Heart left ventricle (tissue), 16 donors: ENCODE measurements at regions not wholly inside any gene's neighbourhood (a gene's known extent, or its start where the extent isn't known, plus 50 kb on each side); places are given as distances from the start of the nearest gene placed in this dataset.

ENCODE experiments used
- ATAC-seq, 4 donors: fragments of 200-7000 bp; cut with Tn5 transposase; one replicate each; pipeline ENCODE4 v1.9.1; 2020 to 2022; ENCODE audit warnings: moderate library complexity in 4 of 4, mild to moderate bottlenecking in 3 of 4, moderate number of reproducible peaks in 1 of 4
- DNase-seq, 5 donors: peaks; one replicate each; pipeline ENCODE4 v3.0.0-alpha.2; 2020
- H3K27ac ChIP-seq, 12 donors: fragments of 200-600 bp; sonication (generic) in 4 of 12; one replicate each; pipeline versions ENCODE4 v1.5.0 to v1.8.0; 2016 to 2022; ENCODE audit warnings: mild to moderate bottlenecking in 2 of 12
- H3K27me3 ChIP-seq, 9 donors: fragments of 200-600 bp; sonication (generic) in 2 of 9; one replicate each; pipeline versions ENCODE4 v1.5.1 to v1.8.0; 2016 to 2022; ENCODE audit warnings: mild to moderate bottlenecking in 3 of 9
- H3K36me3 ChIP-seq, 9 donors: fragments of 200-600 bp; sonication (generic) in 2 of 9; one replicate each; pipeline versions ENCODE4 v1.5.0 to v1.8.0; 2018 to 2022; ENCODE audit warnings: mild to moderate bottlenecking in 2 of 9
- H3K4me1 ChIP-seq, 12 donors: fragments of 200-600 bp; sonication (generic) in 4 of 12; one replicate each; pipeline versions ENCODE4 v1.5.0 to v1.8.0; 2016 to 2022; ENCODE audit warnings: mild to moderate bottlenecking in 3 of 12
- H3K4me3 ChIP-seq, 12 donors: fragments of 200-600 bp; sonication (generic) in 4 of 12; one replicate each; pipeline versions ENCODE4 v1.5.0 to v1.8.0; 2017 to 2022; ENCODE audit warnings: mild to moderate bottlenecking in 9 of 12, moderate library complexity in 4 of 12
- H3K9me3 ChIP-seq, 12 donors: fragments of 200-600 bp; sonication (generic) in 4 of 12; one replicate each; pipeline versions ENCODE4 v1.5.0 to v1.8.0; 2016 to 2022; ENCODE audit warnings: mild to moderate bottlenecking in 1 of 12
- CTCF ChIP-seq, 12 donors: fragments of 200-600 bp; sonication (generic) in 4 of 12; IDR thresholded peaks; one replicate each; pipeline versions ENCODE4 v1.5.0 to v1.8.0; 2018 to 2022; ENCODE audit warnings: antibody characterized with exemption in 12 of 12, mild to moderate bottlenecking in 5 of 12
- POLR2A ChIP-seq, 2 donors: fragments of 450-650 bp; IDR thresholded peaks; one replicate each; pipeline ENCODE4 v1.6.1; 2017; ENCODE audit warnings: antibody characterized with exemption in 2 of 2, mild to moderate bottlenecking in 2 of 2, moderate library complexity in 2 of 2
- WGBS, 4 donors: extraction: QIAGEN DNeasy Blood & Tissue Kit in 2 of 4; methylation state at CpG; one replicate each; pipeline versions ENCODE4 v1.1.5 to v1.1.7; 2013 to 2018; 5-methylcytosine and 5-hydroxymethylcytosine counted together
- intact Hi-C, 10 donors: fragments of 100-400 bp; cut with DNase I; formaldehyde crosslinking; loops; one replicate each; pipeline versions ENCODE4 v1.11.1 to v1.14.2; 2022
- donor health status: ischemic (EF 13 %, LVEDD 7.1; RV severe dilation, severe dysfunction).
- donor health status: healthy with polysubstance abuse.
- donor health status: DM: no; HTN: yes; CAD: no.
- donor health status: DM: no; HTN: no; CAD: no.
- donor health status: ischemic (EF 25% LVEDD 6.9; RV normal size, moderate dysfunction).
- donor health status: ischemic (EF 25% LVEDD 5.7; RV mildly dilated, moderate dysfunction).
- donor health status: healthy.
- donor health status: DM: yes; HTN: yes; CAD: no.
- donor health status: ischemic (EF 35%, LVEDD 5.7; RV mildly dilated, moderate dysfunction).
- donor health status: nonischemic (EF 11% LVEDD 7.7; RV severe dilation, severe dysfunction).
- donor health status: DM: yes; HTN: yes; CAD: no.
- donor health status: PGD.
- donor health status: ischemic (EF 29% LVEDD 5.4; RV normal size, mild dysfunction).
- donor health status: nonischemic (EF 23%, LVEDD 6.1; RV moderate dilation, normal function).

DNA sequence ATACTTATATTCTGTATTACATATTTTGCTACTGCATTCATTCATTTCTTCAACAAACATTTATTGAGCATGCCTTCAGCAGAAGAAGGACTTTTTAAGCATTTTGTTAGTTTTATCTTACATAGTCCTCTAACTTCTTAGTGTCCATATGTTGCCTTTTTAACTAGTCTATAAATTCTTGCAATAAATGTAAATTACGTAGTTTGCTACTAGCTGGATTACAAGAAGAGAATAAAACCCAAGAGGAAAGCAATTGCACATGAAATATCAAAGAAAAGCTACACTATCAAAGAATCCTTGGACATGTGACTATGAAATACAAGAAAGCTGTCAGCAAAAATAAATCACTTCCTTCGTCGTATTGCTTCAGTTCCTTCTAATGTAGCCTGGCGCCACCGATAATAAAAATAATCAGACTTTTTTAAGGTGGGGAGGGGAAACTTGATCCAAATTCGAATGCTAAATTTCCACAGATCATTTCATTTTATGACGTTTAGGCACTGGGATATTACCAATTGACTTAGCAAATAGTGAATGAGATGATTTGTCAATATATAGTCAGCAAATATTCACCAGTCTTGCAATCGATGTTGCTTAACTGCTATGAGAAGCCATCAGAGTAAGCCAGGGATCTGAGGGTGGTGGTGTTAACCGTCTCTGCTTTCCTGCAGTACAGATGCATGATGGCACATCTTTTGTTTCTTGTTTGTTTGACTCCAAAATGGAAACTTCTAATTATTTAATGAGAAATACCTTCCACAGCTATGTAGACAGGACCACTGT is 258.7 kb upstream of the EXOC2 start:
- Histone ChIP-seq H3K27me3 (peaks cover 0 to 32% (median 3%) of the 10 kb centered on the region in 9 donors), H3K4me3 (no peak overlapping the region), H3K4me1 (no peaks in the 10 kb centered on the region), H3K27ac (no peak overlapping the region), H3K36me3 (no peaks in the 10 kb centered on the region), H3K9me3 (no peaks in the 10 kb centered on the region)
- intact Hi-C loops = no loop called here
- ATAC-seq = no peak
- no peak for DNase-seq
- WGBS, 4 donors = 65 to 73% (median 70%) methylated on average over 9 of the region's 9 CpGs
- no peak for TF ChIP-seq POLR2A (IDR thresholded peaks at IDR 0.05)

DNA sequence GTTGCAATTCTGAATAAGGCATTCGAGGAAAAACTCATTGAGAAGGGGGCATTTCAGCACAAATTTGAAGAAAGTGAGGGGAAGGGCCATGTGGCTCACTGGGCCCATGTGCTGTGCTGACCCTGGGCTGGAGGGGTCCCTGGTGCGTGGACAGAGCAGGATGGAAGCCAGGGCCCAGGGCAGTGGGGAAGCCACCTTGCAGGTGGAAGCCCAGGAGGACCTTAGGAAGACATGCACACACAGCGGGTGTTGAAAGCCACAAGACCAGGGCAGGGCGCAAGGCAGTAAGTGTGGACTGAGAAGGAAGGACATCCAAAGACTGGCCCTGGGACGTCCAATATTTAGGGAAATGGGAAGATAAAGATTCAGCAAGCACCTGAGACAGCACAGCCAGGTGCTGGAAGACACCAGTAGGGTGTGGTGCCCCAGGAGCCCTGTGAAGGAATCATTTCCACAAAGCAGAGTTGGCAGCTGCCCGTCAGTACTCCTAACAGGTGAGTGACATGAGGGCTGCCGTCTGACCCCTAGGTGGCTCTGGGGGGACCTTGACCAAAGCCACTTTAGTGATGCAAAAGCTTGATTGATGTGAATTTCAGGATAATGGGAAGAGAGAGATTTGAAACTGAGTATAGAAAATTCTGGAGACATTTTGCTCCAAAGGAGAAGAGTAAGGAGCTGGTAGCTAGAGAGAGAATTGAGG is 254.4 kb upstream of the EXOC2 start:
- intact Hi-C loops = no loop called here
- Histone ChIP-seq H3K4me1 (peaks cover 0 to 3% (median 0%) of the 10 kb centered on the region in 12 donors), H3K4me3 (no peak overlapping the region), H3K27me3 (no peaks in the 10 kb centered on the region), H3K27ac (no peak overlapping the region), H3K36me3 (no peaks in the 10 kb centered on the region), H3K9me3 (peaks cover 0 to 10% (median 1%) of the 10 kb centered on the region in 12 donors)
- TF ChIP-seq CTCF (IDR thresholded peaks at IDR 0.05) (no peak), POLR2A (IDR thresholded peaks at IDR 0.05) (no peak)
- ATAC-seq (no peak), DNase-seq (no peak)
- 76 to 80% (median 78%) methylated on average over 7 of the region's 7 CpGs for WGBS, 4 donors

- TF ChIP-seq POLR2A (IDR thresholded peaks at IDR 0.05) (no peak), CTCF (IDR thresholded peaks at IDR 0.05) (no peak)
- H3K27ac ChIP-seq = no peak overlapping the region
- H3K27me3 ChIP-seq = no peaks in the 10 kb centered on the region
- no peak for DNase-seq
- peaks cover 0 to 10% (median 1%) of the 10 kb centered on the region in 12 donors for H3K9me3 ChIP-seq
- no peaks in the 10 kb centered on the region for H3K36me3 ChIP-seq
- no peak overlapping the region for H3K4me3 ChIP-seq
- intact Hi-C loops = no loop called here
- peaks cover 0 to 3% (median 0%) of the 10 kb centered on the region in 12 donors for H3K4me1 ChIP-seq
- WGBS, 4 donors = 32 to 51% (median 35%) methylated on average over 3 of the region's 3 CpGs
- no peak for ATAC-seq
Measured at GRCh38 chr6:946546-946945, 253.6 kb upstream of the EXOC2 start.

DNA sequence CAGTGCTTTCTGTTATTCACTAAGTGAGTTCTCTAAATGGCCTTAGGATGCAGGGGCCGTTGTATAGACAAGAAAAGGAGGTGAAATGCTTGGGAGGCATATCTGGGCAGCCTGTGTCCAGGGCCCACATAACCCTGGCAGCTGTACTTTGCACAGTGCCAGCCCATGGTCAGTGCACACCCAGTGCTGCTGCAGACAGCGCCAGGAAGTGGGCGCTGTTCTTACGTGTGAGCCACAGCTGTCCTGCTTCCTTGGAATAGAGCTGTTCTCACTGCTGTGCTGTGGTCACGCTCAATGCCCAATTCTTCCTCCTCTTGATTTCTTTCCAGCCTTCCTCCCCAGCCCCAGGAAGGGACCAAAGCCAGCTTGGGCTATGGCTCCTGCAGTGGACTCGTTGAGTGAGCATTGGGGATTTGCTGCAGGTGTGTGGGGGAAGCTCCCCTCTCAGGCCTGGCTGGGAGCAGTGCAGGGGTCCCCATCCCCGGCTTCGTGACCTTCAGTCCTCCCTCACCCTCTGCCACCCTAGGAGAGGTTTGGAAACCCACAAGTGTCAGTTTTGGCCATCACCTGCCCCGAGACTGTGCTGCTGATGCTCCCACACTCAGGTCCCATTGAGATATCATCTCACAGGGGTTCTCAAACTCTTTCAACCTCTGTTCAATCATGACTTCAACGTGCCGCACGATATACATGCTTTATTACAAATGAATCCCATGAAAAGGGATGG is 246.8 kb upstream of the EXOC2 start:
- H3K36me3 ChIP-seq = no peaks in the 10 kb centered on the region
- DNase-seq = no peak
- H3K4me1 ChIP-seq = no peaks in the 10 kb centered on the region
- no peak overlapping the region for H3K4me3 ChIP-seq
- TF ChIP-seq CTCF (IDR thresholded peaks at IDR 0.05) = no peak
- TF ChIP-seq POLR2A (IDR thresholded peaks at IDR 0.05) = no peak
- no peak overlapping the region for H3K27ac ChIP-seq
- ATAC-seq = no peak
- H3K27me3 ChIP-seq = peaks cover 0 to 12% (median 0%) of the 10 kb centered on the region in 9 donors
- 78 to 85% (median 83%) methylated on average over 9 to 12 of the region's 12 CpGs for WGBS, 4 donors
- peaks cover 0 to 10% (median 1%) of the 10 kb centered on the region in 12 donors for H3K9me3 ChIP-seq
- intact Hi-C loops = no loop called here
